GM13977 (cell line): ENCODE measurements at regions not wholly inside any gene's neighbourhood (a gene's known extent, or its start where the extent isn't known, plus 50 kb on each side); places are given as distances from the start of the nearest gene placed in this dataset.

Experiments
- DNase-seq: peaks from one replicate; pipeline ENCODE4 v3.0.0; 2012; ENCODE audit warnings: low spot score
- in situ Hi-C: fragments of 300-500 bp; cut with MboI; formaldehyde crosslinking; loops from one replicate; pipeline ENCODE4 v1.12.0; 2022; ENCODE audit warnings: low sequenced_read_pairs, low pct_unique_long_range_greater_than_20kb, mixed read lengths, inconsistent platforms; ENCODE audit not compliant: unreplicated experiment
- TF ChIP-seq, protein P1 (sequence below): IDR thresholded peaks from 2 replicates; pipeline ENCODE4 v1.5.1; 2012; ENCODE audit warnings: mild to moderate bottlenecking, control low read depth; ENCODE audit not compliant: insufficient read depth; ENCODE audit errors: extremely low read depth, missing control alignments

DNA sequence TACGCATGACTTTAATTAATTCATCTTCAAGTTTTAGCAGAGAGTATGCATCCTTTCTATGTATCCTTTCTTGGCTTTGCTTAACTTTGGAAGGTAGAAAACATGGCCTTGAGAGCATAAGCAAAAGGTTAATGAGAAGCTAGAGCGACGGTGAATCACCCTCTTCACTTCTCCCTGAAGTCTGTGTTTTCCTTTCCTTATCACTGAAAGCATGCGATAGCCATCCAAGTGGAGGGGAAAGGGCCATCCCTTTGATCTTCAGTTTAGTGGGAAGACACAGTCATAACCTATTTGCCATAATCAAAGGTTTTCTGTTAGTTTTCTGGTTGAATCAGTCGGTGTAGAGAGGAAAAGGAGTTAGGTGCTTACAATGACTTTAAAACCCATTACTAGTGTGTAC lies 354.0 kb upstream of the ROBO2 start:
- DNase-seq: no peak
- in situ Hi-C loops: no loop called here
- TF ChIP-seq, protein P1, sequence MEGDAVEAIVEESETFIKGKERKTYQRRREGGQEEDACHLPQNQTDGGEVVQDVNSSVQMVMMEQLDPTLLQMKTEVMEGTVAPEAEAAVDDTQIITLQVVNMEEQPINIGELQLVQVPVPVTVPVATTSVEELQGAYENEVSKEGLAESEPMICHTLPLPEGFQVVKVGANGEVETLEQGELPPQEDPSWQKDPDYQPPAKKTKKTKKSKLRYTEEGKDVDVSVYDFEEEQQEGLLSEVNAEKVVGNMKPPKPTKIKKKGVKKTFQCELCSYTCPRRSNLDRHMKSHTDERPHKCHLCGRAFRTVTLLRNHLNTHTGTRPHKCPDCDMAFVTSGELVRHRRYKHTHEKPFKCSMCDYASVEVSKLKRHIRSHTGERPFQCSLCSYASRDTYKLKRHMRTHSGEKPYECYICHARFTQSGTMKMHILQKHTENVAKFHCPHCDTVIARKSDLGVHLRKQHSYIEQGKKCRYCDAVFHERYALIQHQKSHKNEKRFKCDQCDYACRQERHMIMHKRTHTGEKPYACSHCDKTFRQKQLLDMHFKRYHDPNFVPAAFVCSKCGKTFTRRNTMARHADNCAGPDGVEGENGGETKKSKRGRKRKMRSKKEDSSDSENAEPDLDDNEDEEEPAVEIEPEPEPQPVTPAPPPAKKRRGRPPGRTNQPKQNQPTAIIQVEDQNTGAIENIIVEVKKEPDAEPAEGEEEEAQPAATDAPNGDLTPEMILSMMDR: no peak

DNA sequence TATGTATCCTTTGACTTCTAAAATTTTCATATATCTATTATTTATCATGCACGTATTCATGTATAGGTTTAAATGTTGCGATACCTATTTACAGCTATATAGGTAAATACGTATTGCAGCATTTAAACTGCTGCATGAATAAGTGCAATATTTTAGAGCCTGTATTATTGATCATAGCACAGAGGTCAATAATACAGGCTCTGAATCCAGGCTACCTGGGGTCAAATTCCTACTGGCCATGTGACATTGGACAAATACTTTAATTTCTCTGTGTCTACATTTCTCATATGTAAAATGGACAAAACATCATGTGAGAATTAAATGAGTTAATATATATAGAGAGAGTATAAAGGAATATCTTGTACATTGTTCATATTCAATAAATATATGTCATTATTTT lies 352.9 kb upstream of the ROBO2 start:
- in situ Hi-C loops: no loop called here
- TF ChIP-seq, protein P1: no peak
- DNase-seq: no peak

DNA sequence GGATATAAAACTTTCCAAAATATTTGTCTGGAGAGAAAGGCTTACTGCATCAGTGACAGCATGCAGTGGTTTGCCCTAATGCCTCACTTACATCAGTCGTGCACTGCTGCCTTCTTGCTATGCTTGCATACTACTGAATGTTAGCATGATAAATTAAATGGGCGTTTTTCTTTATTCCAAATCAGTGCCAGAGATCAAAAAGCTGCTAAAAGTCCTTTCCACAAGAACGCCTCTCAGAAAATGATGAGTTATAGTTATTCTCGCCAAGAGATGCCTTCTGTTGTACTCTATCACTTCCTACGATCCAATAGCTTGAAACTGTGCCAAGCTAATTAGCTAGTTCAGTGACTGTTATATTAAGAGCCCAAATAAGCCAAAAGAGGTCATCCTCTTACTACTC lies 345.8 kb upstream of the ROBO2 start:
- TF ChIP-seq, protein P1: no peak
- in situ Hi-C loops: no loop called here

DNA sequence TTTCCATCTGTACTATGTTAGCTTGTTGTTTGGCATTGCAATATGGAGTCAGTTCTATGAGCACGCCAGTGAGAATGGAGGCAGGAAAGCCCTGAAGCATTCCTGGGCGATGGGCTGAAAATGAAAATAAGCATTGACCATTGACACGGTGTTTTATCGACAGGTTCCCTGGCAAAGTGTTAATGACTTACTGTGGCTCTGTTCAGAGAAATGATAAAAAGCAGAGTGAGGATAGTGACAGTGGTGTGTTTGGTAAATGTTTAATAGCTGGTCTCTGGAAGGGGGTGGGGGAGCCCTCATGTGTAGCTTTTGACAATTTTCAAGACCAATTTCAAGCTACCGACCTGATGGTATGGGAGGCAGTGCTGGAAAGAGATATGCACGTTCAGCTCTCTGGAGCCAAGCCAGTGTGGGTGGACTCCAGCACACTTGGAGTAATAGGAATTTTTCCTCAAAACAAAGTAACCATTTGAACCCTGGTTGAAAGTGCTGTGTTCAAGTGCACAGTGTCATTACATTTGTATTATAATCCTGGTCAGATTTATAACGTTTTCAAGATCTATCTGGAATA lies 341.7 kb upstream of the ROBO2 start:
- in situ Hi-C loops: no loop called here
- TF ChIP-seq, protein P1: no peak
- DNase-seq: no peak

More for the DNA sequence above, 345.8 kb upstream of the ROBO2 start:
- no peak for DNase-seq

DNA sequence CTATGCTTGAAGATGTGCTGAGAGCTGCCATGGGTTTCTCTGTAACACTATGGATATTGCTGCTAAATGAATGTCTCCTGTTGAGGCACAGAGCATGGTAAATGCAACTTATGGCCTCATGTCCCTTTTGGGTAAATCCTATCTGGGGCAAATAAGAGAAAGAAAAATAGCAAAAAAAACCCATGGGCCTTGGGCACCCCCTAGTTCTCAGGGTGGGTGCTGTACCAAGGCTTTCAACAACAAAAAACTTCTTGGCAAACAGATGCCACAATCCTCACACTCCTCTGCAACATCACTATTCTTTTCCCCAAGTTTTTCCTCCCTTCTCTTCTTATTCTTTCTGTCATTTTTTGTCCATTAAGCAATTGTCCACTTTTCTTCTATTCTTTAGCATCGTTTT lies 340.1 kb upstream of the ROBO2 start:
- TF ChIP-seq, protein P1: no peak
- in situ Hi-C loops: no loop called here

DNA sequence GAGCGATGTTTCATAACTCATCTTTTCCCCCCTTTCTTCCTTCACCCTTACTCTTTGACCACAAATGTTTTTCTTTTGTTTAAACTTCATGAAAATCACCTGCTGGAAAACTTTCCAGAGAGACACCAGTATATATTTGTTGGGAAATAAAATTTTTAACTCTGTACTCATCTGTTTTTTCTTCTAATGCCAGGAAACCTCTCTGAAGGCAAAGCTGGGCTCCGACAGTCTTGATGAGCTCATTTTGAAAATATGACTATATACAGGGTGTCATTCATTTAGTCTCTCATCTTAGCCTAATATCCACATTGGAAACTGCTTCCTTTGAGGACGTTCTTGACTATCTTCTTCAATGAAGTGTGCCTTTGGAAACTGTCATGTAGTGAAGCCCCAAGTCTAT lies 339.6 kb upstream of the ROBO2 start:
- TF ChIP-seq, protein P1: no peak
- DNase-seq: no peak
- in situ Hi-C loops: no loop called here

More for the DNA sequence above, 340.1 kb upstream of the ROBO2 start:
- no peak for DNase-seq
